M059J (cell line): ENCODE measurements at regions not wholly inside any gene's neighbourhood (a gene's known extent, or its start where the extent isn't known, plus 50 kb on each side); places are given as distances from the start of the nearest gene placed in this dataset.
"Not testable (repeated sequence)": the region's sequence is repeated elsewhere in the genome, so short reads cannot be mapped to it uniquely, and the experiment has no call there.

Source experiments
- DNase-seq: peaks from one replicate; pipeline ENCODE4 v3.0.0-alpha.2; 2012; ENCODE audit warnings: low read depth

- no peak for DNase-seq
These were observed 328.2 kb upstream of the MAGI2 start for GRCh38 chr7:79781716-79782115.

GRCh38 chr7:79778786-79779770 lies 325.6 kb upstream of the MAGI2 start:
- DNase-seq, result peak; percentile 83

DNA sequence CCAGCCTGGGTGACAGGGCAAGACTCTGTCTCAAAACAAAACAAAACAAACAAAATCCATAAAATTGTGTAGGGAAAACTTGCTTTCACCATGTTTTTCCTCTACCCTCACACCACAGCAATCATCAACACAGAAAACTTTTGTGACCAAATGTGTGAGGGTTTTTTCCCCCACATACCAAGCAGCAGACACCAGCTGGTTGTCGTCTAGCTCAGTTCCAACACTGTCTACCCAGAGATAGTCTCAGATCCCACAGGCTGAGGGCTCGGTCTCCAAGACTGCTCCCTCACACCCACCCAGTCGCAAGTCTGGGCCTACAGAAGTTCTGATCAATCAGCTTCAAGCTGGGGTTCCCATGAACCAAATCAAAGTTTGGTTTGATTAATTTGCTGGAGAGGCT lies 322.4 kb upstream of the MAGI2 start:
- DNase-seq, result no peak

- peak; percentile 35 for DNase-seq
These were observed 320.7 kb upstream of the MAGI2 start for GRCh38 chr7:79774150-79774549.

- no peak for DNase-seq
These were observed 317.5 kb upstream of the MAGI2 start for GRCh38 chr7:79770970-79771369.

- no peak for DNase-seq
These were observed 316.6 kb upstream of the MAGI2 start for GRCh38 chr7:79770063-79770462.

DNA sequence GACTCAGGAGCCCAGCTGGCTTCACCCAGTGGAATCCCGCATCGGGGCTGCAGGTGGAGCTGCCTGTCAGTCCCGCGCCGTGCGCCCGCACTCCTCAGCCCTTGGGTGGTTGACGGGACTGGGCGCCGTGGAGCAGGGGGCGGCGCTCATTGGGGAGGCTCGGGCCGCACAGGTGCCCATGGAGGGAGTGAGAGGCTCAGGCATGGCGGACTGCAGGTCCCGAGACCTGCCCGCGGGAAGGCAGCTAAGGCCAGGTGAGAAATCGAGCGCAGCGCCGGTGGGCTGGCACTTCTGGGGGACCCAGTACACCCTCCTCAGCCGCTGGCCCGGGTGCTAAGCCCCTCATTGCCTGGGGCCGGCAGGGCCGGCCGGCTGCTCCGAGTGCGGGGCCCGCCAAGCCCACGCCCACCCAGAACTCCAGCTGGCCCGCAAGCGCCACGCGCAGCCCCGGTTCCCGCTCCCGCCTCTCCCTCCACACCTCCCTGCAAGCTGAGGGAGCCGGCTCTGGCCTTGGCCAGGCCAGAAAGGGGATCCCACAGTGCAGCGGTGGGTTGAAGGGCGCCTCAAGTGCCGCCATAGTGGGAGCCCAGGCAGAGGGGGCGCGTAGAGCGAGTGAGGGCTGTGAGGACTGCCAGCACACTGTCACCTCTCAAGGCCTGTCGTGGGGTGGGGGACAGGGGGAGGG lies 314.6 kb upstream of the MAGI2 start:
- DNase-seq, result not testable (repeated sequence)

GRCh38 chr7:79767192-79767591 lies 313.7 kb upstream of the MAGI2 start:
- not testable (repeated sequence) for DNase-seq

DNA sequence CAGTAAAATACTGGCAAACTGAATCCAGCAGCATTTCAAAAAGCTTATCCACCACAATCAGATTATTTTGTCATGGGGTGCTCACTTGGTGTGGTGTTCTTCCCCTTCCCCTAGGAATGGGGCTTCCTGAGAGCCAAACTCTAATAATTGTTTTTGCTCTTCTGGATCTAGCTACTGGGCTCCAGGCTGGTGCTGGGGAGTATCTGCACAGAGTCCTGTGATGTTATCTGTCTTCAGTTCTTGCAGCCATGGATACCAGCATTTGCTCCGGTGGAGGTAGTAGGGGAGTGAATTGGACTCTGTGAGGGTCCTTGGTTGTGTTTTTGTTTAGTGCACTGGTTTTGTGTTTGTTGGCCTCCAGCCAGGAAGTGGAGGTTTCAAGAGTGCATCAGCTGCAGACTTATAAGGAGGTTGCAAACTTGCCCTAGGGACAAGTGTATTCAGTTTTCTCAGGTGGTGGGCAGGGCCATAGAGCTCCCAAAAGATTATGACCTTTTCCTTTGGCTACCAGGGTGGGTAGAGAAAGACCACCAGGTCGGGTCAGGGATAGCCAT lies 308.5 kb upstream of the MAGI2 start:
- no peak for DNase-seq

DNA sequence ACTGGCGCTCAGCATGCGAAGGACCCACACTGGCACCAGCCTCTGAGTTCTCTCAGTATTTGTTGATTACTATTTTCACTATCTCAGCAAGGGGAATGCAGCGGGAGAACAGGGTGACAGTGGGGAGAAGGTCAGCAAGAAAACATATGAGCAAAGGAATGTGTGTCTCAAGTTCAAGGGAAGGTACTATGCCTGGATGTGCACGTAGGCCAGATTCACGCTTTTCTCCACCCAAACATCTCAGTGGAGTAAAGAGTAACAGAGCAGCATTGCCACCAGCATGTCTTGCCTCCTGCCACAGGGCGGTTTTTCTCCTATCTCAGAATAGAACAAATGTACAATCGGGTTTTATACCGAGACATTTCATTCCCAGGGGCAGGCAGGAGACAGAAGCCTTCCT lies 297.5 kb upstream of the MAGI2 start:
- DNase-seq, result peak; percentile 20

DNA sequence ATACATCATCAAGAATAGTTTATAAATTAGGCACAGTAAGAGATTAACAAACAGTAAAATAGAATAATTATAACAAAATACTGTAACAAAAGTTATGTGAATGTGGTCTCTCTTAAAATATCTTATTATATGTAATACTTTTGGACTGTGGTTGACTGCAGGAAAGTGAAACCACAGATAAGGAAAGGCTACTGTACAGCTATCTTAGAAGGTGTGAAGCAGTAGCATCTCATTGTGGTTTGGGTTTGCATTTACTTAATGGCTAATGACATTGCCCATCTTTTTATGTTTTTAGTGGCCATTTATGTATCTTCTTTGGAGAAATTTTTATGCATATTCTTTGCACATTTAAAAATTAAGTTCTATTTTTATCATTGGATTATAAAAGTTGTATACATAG lies 296.4 kb upstream of the MAGI2 start:
- DNase-seq, result no peak

- DNase-seq, result no peak
These were observed 288.2 kb upstream of the MAGI2 start for GRCh38 chr7:79741684-79742083.

GRCh38 chr7:79740076-79740475 lies 286.6 kb upstream of the MAGI2 start:
- no peak for DNase-seq

DNA sequence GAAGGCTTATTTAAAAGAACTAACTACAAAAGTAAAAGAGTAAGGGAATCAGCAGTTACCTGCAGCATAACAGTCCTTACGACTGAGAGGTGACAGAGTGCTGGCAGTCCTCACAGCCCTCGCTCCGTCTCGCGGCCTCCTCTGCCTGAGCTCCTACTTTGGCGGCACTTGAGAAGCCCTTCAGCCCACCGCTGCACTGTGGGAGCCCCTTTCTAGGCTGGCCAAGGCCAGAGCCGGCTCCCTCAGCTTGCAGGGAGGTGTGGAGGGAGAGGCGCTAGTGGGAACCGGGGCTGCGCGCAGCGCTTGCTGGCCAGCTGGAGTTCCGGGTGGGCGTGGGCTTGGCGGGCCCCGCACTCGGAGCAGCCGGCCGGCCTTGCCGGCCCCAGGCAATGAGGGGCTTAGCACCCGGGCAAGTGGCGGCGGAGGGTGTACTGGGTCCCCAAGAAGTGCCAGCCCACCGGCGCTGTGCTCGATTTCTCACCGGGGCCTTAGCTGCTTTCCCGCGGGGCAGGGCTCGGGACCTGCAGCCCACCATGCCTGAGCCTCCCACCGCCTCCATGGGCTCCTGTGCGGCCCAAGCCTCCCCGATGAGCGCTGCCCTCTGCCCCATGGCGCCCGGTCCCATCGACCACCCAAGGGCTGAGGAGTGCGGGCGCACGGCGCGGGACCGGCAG lies 285.7 kb upstream of the MAGI2 start:
- not testable (repeated sequence) for DNase-seq

- no peak for DNase-seq
These were observed 283.0 kb upstream of the MAGI2 start for GRCh38 chr7:79736418-79736817.

DNA sequence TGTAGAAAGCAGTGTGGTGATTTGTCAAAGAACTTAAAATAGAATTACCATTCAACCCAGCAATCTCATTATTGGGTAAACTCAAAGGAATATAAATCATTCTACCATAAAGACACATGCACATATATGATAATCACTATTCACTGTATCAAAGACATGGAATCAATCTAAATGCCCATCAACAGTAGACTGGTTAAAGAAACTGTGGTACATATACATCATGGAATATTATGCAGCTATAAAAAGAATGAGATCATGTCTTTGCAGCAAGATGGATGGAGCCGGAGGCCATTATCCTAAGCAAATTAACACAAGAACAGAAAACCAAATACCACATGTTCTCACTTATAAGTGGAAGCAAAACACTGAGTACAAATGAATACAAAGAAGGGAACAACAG lies 281.5 kb upstream of the MAGI2 start:
- DNase-seq, result no peak

GRCh38 chr7:79734181-79734580 lies 280.7 kb upstream of the MAGI2 start:
- DNase-seq, result peak; percentile 25

DNA sequence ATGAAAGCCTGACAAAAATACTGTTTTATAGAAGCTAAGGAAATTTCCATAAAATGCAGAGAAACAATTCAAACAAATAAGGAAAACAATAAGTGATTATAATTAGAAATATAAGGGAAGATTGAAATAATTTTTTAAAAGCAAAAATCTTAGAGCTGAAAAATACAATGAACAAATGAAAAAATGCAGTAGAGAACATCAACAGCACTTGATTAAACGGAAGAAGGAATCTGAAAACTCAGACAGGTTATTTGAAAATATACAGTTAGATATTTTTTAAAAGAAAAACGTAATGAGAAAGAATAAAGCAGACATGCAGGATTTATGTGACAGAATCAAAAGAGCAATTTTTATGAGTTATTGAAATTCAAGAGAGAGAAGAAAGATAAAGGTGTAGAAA lies 279.1 kb upstream of the MAGI2 start:
- no peak for DNase-seq

DNA sequence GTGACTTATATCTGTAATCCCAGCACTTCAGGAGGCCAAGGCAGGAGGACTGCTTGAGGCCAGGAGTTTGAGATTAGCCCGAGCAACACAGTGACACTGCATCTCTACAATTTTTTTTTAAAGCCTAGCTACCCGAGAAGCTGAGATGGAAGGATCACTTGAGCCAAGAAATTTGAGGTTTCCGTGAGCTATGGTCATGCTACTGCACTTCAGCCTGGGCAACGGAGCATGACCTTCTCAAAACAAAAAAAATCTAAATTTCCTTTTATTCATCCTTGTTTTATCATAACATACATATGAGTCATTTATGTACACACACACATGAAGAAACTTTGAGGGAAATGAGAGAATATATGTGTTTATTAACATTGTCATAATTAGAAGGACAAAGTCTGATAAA lies 277.5 kb upstream of the MAGI2 start:
- no peak for DNase-seq

- no peak for DNase-seq
These were observed 270.6 kb upstream of the MAGI2 start for GRCh38 chr7:79723833-79724618.

DNA sequence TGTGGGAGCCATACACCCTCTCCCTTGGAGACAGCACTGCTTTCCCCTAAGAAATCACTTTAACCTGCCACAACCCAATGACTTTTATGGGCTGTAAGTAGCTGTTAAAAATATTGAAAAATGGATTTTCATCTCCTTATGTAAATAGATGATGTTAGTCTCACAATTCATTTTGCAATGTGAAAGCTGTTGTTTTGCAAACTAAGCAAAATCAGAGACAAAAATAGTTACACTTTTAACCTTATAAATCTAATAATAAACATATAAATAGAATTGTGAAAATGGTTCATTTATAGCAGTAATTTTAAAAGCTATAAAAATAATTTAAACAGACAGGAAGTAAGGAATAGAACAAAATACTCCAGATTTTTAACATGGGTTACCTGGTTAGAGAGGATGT lies 268.8 kb upstream of the MAGI2 start:
- DNase-seq, result no peak
